Activated CD4-positive, alpha-beta T cell treated with anti-CD3 and anti-CD28 coated beads for 4 hours (primary cell): ENCODE measurements at regions not wholly inside any gene's neighbourhood (a gene's known extent, or its start where the extent isn't known, plus 50 kb on each side); places are given as distances from the start of the nearest gene placed in this dataset.

Source experiments
- DNase-seq, 2 donors: peaks; one replicate each; pipeline ENCODE4 v3.0.0-alpha.2; 2020

GRCh38 chr3:14273901-14274611 lies 95.4 kb downstream of the LSM3 start:
- no peak for DNase-seq

- no peak for DNase-seq
Measured at GRCh38 chr3:14274612-14274936, 96.0 kb downstream of the LSM3 start.

- DNase-seq: no peak
Measured at GRCh38 chr3:14274999-14275961, 96.7 kb downstream of the LSM3 start.

GRCh38 chr3:14275962-14276909 lies 97.6 kb downstream of the LSM3 start:
- DNase-seq: no peak

- DNase-seq: no peak
Measured at GRCh38 chr3:14277557-14277956, 98.9 kb downstream of the LSM3 start.

- no peak for DNase-seq
Measured at GRCh38 chr3:14278265-14278798, 99.7 kb downstream of the LSM3 start.

- no peak for DNase-seq
Measured at GRCh38 chr3:14278799-14279625, 100.4 kb downstream of the LSM3 start.

- DNase-seq: no peak
Measured at GRCh38 chr3:14279626-14280061, 101.0 kb downstream of the LSM3 start.

GRCh38 chr3:14280326-14280725 lies 101.7 kb downstream of the LSM3 start:
- DNase-seq: no peak

- DNase-seq: no peak
Measured at GRCh38 chr3:14281053-14281452, 102.4 kb downstream of the LSM3 start.

GRCh38 chr3:14282001-14282705 lies 103.5 kb downstream of the LSM3 start:
- DNase-seq: no peak

- DNase-seq: no peak
Measured at GRCh38 chr3:14282706-14283075, 104.1 kb downstream of the LSM3 start.

GRCh38 chr3:14283092-14283812 lies 104.6 kb downstream of the LSM3 start:
- no peak for DNase-seq

GRCh38 chr3:14283813-14284438 lies 105.3 kb downstream of the LSM3 start:
- DNase-seq: no peak

GRCh38 chr3:14284694-14285547 lies 106.3 kb downstream of the LSM3 start:
- DNase-seq: no peak

GRCh38 chr3:14285548-14285925 lies 106.9 kb downstream of the LSM3 start:
- no peak for DNase-seq

- DNase-seq: no peak
Measured at GRCh38 chr3:14286887-14287500, 108.4 kb downstream of the LSM3 start.

GRCh38 chr3:14288177-14288788 lies 109.7 kb downstream of the LSM3 start:
- no peak for DNase-seq
